ENCODE measurements at regions not wholly inside any gene's neighbourhood (a gene's known extent, or its start where the extent isn't known, plus 50 kb on each side); places are given as distances from the start of the nearest gene placed in this dataset.
"Not testable (repeated sequence)": the region's sequence is repeated elsewhere in the genome, so short reads cannot be mapped to it uniquely, and the experiment has no call there.

DNA sequence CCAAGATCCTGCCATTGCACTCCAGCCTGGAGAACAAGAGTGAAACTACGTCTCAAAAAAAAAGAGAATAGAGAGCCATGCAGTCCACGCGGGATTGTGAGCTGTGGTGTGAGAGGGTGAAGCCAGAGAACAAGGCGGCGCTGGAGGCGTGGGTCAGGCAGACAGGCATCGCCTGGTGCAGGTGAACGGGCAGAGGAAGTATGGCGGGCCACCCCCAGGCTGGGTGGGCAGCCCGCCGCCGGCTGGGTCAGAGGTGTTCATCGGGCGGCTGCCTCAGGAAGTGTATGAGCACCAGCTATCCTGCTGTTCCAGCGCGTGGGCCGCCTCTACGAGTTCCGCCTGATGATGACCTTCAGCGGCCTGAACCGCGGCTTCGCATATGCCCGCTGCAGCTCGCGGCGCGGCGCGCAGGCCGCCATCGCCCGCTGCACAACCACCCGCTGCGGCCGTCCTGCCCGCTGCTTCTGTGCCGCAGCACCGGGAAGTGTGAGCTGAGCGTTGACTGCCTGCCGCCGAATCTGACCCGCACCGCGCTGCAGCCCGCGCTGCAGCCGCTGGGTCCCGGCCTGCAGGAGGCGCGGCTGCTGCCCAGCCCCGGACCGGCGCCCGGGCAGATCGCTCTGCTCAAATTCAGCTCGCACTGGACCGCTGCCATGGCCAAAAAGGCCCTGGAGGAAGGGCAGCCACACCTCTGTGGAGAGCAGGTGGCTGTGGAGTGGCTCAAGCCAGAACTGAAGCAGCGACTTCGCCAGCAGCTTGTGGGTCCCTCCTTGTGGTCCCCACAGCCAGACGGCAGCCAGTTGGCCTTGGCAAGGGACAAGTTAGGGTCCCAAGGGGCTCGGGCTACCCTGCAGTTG, 95.5 kb upstream of the PLEKHM1 start:
- peak in 1 of 3 donors; percentile 14 for DNase-seq (ENCODE audit: low read depth in 3 of 3)

GRCh38 chr17:45586651-45586934, 96.1 kb upstream of the PLEKHM1 start:
- DNase-seq (ENCODE audit: low read depth in 3 of 3): not testable (repeated sequence)

DNA sequence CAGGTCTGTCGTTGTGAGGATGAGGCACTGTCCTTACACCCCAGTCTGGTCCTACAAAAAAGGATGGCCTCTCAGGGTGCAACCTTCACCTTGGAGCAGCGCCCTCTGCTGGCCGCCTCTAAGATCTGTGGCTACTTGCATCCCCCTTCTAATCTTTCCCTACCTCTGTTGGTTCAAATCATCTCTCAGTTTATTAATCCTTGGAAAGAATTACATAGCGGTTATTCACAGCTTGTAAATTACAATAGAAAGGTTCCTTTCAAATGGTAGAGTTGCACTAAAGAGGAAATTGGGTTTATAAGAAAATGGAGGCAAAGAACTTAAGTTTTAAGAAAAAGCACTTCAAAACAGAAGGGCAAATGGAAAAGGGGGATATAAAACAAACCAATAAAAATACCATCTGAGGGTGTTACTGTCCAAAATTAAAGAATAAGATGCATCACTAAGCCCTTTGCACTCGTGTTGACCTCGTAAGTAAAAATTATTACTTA, 102.0 kb upstream of the PLEKHM1 start:
- DNase-seq (ENCODE audit: low read depth in 3 of 3): peak; percentile 49 to 73 (median 64)

GRCh38 chr17:45596347-45596746, 105.8 kb upstream of the PLEKHM1 start:
- DNase-seq (ENCODE audit: low read depth in 3 of 3): not testable (repeated sequence)

DNA sequence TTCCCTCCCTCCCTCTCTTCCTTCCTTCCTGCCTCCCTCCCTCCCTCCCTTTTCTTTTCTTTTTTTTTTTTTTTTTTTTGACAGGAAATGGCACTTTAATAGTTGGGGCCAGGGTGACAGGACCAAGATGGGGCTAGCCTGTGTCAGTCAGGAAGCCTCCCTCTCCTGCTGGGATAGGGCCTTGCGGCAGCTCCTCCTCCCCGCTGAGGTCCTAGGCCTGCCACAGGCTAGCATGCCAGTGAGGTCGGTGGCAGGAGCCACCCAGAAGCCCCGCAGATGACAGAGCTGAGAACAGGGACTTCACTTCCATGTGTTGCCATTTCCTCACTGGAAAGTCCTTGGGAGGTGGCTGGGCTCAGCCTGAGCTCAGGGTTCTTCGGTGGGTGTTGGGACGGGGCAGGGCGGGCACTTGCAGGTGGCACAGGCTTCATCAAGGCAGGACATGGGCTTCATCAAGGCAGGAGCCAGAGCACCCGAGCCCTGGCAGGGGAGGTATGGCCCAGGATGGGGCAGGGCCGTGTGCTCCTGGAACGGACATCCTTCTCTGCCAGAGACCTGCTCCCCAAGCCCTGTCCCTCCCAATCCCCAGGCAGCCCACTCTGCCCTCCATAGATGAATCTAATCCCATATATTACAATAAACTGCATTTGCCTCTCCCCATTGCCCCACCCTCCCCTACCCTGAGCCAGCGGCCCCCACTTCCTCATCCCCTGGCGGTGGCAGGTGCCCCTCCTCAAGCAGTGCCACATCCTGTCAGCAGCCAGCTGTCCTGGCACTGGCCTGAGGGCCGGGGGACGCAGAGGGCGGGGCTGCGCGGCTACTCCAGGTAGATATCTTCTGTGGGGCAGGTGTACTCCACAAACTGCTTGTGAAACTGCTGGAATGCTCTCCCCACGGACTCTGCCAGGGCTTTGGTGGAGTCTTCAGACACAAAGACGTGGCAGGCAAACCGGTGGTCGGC, 109.8 kb upstream of the PLEKHM1 start:
- DNase-seq (ENCODE audit: low read depth in 3 of 3): not testable (repeated sequence)

DNA sequence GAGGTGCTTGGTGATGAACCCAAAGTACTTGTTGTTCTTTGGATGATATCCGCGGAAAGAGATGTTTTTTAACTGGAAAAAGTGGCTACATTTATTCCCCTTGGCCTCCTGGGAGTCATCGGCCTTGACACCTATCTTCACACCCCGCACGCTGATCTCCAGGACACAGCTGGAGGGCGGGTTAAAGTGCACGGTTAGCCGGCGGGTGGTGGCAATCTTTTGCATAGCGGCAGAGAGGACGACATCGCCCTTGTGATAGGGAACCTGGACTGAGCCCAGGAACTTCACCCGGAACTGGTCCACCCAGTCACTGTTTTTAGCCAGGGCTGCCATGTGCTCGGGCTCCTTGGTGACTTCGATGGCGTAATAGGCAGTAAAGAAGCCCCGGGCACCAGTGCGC, 110.5 kb upstream of the PLEKHM1 start:
- not testable (repeated sequence) for DNase-seq (ENCODE audit: low read depth in 3 of 3)

DNA sequence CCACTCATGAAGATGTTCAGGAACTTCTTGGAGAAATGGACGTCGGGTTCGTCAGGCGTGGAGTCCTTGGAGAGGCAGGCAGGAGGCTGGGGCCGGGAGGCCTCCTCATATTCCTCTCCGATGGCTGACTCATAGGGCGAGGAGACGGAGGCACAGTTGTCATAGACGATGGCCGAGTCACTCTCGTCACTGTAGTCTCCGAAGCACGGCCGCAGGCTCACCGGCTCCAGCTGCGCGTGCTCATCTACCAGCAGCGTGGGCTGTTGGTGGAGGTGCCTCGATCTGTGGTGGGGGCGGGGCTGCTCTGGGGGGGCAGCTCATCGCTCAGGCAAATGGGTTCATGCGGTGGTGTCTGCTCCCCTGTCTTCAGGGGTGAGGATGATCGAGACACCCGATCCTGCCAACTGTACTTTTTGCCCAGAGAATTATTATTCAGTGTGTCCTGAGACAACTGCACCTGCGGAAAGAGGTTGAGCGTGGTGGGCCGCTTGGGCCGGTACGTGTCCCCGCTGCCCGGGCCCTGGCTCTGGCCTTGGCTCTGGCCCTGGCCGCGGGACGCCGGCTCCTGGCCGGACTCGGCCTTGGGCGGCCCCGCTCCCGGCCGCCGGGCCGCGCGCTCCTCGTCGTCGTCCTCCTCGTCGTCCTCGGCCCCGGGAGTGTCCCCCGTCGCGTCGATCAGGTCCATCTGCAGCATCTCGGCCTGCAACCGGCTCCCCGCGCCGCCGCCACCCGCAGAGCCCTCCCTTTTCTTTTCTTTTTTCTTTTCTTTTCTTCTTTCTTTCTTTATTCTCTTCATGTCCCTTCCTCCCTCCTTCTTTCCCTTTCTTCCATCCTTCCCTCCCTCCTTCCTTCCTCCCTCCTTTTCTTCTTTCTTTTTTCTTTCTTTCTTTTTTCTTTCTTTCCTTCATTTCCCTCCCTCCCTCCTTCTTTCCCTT, 111.4 kb upstream of the PLEKHM1 start:
- not testable (repeated sequence) for DNase-seq (ENCODE audit: low read depth in 3 of 3)

DNA sequence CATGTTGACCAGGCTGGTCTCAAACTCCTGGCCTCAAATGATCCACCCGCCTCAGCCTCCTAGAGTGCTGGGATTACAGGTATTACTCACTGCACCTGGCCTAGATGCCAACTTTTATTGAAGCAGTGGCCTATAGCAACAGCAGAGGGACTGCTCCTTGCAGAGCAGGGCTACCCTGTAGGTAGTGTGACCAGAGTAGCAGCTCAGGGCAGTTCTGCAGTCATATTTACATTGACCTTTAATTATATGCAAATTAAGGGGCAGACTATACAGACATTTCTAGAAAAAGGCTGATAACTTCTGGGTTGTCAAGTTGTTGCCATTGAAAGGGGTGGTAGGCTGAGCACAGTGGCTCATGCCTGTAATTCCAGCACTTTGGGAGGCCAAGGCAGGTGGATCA, 115.2 kb upstream of the PLEKHM1 start:
- not testable (repeated sequence) for DNase-seq (ENCODE audit: low read depth in 3 of 3)

DNA sequence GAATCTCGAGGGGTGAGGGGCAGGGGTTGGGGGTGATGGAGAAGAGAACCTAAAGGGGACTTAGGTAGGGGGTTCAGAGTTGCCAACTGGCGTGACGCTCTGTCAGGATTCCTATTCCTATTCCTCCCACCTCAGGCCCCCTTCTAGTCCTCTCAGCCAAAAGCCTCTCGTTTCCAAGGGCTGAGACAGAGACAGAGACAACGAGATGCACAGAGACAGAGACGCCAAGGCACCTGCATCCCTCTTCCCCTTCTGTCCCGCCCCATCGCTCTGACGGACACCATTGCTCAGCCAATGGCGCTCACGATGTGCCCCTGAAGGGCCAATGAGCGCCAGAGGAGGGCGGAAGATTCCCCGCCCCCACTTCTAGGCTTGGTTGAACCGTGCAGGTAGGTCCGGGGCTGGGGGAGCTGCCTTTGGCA, 129.5 kb upstream of the PLEKHM1 start:
- peak; percentile 63 to 79 (median 65) for DNase-seq (ENCODE audit: low read depth in 3 of 3)

GRCh38 chr17:45620468-45620867, 129.9 kb upstream of the PLEKHM1 start:
- DNase-seq (ENCODE audit: low read depth in 3 of 3): peak in 1 of 3 donors; percentile 4

DNA sequence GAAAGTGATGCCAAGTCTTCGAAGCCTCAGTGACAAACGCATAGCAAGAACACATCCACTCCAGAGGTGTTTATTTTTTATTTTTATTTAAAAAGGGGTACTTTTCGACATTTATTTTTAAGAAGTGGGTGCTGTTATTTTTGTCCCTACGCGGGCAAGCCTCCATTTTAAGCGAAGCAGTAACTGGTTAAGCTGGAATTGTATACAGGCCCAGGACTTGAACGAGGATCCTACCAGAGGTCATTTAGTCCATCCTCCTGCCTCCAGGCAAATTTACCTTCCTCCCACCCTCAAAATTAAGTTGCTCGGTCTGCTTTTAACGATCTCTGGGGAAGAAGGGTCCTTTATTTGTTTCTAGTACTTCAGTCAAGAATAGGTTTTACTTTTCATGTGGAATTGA, 130.6 kb upstream of the PLEKHM1 start:
- DNase-seq (ENCODE audit: low read depth in 3 of 3): not testable (repeated sequence)

GRCh38 chr17:45622295-45622694, 131.8 kb upstream of the PLEKHM1 start:
- not testable (repeated sequence) for DNase-seq (ENCODE audit: low read depth in 3 of 3)

GRCh38 chr17:45628019-45628418, 137.5 kb upstream of the PLEKHM1 start:
- no peak for DNase-seq (ENCODE audit: low read depth in 3 of 3)

- no peak for DNase-seq (ENCODE audit: low read depth in 3 of 3)
These were observed 141.4 kb upstream of the PLEKHM1 start for GRCh38 chr17:45631941-45632340.

- no peak for DNase-seq (ENCODE audit: low read depth in 3 of 3)
These were observed 144.7 kb upstream of the CRHR1 start for GRCh38 chr17:45639297-45639849.

DNA sequence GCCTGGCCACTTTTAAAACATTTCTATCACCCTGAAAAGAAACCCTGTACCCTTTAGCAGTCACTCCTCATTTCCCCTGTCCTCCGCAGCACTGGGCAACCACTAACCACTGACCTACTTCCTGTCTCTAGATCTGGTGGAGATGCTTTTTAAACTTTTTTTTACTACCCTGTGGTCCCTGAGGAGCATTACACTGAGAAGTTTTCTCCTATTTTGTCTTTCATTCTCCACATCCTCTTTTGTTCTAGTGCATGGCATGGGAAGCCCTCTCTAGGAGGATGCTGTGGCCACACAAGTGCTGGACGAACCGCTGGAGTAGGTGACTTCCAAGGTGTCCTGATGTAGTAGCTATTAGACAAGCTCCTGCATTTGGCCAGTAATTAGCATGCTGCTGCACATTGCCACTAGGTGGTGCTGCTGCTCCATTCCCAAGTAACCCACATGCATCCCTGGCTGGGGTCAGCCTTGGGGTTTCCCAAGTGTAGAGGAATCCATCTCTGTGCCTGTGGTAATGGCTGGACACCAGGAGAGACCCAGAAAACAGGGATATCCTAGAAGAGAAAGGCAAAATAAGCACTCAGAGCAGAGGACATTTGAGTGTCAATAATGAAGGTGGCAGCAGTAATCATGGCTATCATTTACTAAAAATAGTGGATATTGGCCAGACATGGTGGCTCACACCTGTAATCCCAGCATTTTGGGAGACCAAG, 143.8 kb upstream of the CRHR1 start:
- DNase-seq (ENCODE audit: low read depth in 3 of 3): peak; percentile 41 to 65 (median 52)

DNA sequence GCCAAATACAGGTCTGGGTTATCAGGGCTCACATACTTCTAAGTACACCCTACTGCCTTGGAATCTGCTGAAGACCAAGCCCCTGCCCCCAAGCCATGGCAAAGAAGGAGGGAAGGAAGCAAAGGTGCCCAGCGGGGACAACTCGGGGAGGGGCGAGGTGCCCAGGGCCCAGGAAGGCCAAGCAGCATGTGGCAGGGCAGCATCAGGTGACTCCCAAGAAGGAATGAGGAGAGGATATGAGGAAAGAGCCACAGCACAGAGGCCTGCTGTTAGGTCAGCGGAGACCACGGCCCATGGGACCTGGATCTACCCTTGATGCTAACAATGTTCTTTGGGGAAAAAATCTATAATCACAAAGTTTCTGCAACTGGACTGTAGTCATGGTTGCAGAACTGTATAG, 142.6 kb upstream of the CRHR1 start:
- no peak for DNase-seq (ENCODE audit: low read depth in 3 of 3)

GRCh38 chr17:45643591-45643990, 140.5 kb upstream of the CRHR1 start:
- no peak for DNase-seq (ENCODE audit: low read depth in 3 of 3)

- not testable (repeated sequence) for DNase-seq (ENCODE audit: low read depth in 3 of 3)
These were observed 139.5 kb upstream of the CRHR1 start for GRCh38 chr17:45644637-45645036.

GRCh38 chr17:45645330-45645729, 138.8 kb upstream of the CRHR1 start:
- DNase-seq (ENCODE audit: low read depth in 3 of 3): no peak

All from stimulated activated CD4-positive, alpha-beta T cell treated with anti-CD3 and anti-CD28 coated beads, TNF-alpha, amount 100 ng/mL, for 48 hours (primary cell).